ENCODE measurements at regions not wholly inside any gene's neighbourhood (a gene's known extent, or its start where the extent isn't known, plus 50 kb on each side); places are given as distances from the start of the nearest gene placed in this dataset.

- no peak for DNase-seq (ENCODE audit: low spot score)
- CTCF ChIA-PET, result no interaction called here
- Mint-ChIP-seq H3K27ac (no peak overlapping the region), H3K9me3 (no peaks in the 10 kb centered on the region), H3K4me1 (no peaks in the 10 kb centered on the region), H3K27me3 (ENCODE audit: low read depth) (no peaks in the 10 kb centered on the region), H3K36me3 (no peaks in the 10 kb centered on the region), H3K4me3 (no peak overlapping the region)
- ATAC-seq, result no peak
- POLR2A ChIA-PET, result no interaction called here
- TF ChIP-seq MLX (CRISPR knock-in tag; IDR thresholded peaks at IDR 0.05) (no peak), FOXP1 (CRISPR knock-in tag; IDR thresholded peaks at IDR 0.05; ENCODE audit: borderline replicate concordance) (no peak), TEAD1 (CRISPR knock-in tag; IDR thresholded peaks at IDR 0.05) (no peak)
- TF ChIP-seq, protein P1, sequence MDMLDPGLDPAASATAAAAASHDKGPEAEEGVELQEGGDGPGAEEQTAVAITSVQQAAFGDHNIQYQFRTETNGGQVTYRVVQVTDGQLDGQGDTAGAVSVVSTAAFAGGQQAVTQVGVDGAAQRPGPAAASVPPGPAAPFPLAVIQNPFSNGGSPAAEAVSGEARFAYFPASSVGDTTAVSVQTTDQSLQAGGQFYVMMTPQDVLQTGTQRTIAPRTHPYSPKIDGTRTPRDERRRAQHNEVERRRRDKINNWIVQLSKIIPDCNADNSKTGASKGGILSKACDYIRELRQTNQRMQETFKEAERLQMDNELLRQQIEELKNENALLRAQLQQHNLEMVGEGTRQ (CRISPR knock-in tag; IDR thresholded peaks at IDR 0.05), result no peak
These were observed 60.3 kb downstream of the SEC61B start for GRCh38 chr9:99282406-99282805.

DNA sequence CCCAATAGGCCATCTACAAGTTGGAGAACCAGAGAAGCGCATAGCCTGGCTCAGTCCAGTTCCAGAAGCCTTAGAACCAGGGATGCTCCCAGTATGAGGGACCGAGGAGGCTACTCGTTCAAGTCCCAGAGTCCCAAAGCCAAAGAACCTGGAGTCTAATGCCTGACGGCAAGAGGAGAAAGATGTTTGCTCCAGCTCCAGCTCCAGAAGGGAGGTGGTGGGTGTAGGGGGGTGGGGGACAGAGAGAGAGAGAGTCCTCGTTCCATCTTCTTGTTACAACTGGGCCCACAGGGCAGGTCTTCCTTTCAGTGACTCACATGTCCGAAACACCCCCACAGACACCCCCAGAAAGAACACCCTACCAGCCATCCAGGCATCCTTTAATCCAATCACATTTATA lies 63.9 kb downstream of the SEC61B start:
- TF ChIP-seq FOXJ3 (CRISPR knock-in tag; IDR thresholded peaks at IDR 0.05; ENCODE audit: borderline replicate concordance), result no peak
- no peak for TF ChIP-seq ELF4 (CRISPR knock-in tag; IDR thresholded peaks at IDR 0.05; ENCODE audit: low read depth)
- no peak for TF ChIP-seq ZBTB21 (CRISPR knock-in tag; IDR thresholded peaks at IDR 0.05; ENCODE audit: borderline replicate concordance)
- TF ChIP-seq, protein P2, sequence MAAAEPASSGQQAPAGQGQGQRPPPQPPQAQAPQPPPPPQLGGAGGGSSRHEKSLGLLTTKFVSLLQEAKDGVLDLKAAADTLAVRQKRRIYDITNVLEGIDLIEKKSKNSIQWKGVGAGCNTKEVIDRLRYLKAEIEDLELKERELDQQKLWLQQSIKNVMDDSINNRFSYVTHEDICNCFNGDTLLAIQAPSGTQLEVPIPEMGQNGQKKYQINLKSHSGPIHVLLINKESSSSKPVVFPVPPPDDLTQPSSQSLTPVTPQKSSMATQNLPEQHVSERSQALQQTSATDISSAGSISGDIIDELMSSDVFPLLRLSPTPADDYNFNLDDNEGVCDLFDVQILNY (CRISPR knock-in tag; IDR thresholded peaks at IDR 0.05), result no peak
- TF ChIP-seq, protein P3, sequence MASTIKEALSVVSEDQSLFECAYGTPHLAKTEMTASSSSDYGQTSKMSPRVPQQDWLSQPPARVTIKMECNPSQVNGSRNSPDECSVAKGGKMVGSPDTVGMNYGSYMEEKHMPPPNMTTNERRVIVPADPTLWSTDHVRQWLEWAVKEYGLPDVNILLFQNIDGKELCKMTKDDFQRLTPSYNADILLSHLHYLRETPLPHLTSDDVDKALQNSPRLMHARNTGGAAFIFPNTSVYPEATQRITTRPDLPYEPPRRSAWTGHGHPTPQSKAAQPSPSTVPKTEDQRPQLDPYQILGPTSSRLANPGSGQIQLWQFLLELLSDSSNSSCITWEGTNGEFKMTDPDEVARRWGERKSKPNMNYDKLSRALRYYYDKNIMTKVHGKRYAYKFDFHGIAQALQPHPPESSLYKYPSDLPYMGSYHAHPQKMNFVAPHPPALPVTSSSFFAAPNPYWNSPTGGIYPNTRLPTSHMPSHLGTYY (CRISPR knock-in tag; IDR thresholded peaks at IDR 0.05), result no peak
- TF ChIP-seq ZNF423 (CRISPR knock-in tag; IDR thresholded peaks at IDR 0.05), result no peak
- no peak for TF ChIP-seq RELA (CRISPR knock-in tag; IDR thresholded peaks at IDR 0.05; ENCODE audit: borderline replicate concordance)
- TF ChIP-seq ATF3 (CRISPR knock-in tag; conservative IDR thresholded peaks at IDR 0.05), result no peak
- TF ChIP-seq CTCF (IDR thresholded peaks at IDR 0.05), result no peak
- no peak for TF ChIP-seq TCF7 (CRISPR knock-in tag; IDR thresholded peaks at IDR 0.05; ENCODE audit: low read depth)
- TF ChIP-seq GTF2I (CRISPR knock-in tag; conservative IDR thresholded peaks at IDR 0.05), result no peak
- TF ChIP-seq ZNF317 (CRISPR knock-in tag; IDR thresholded peaks at IDR 0.05; ENCODE audit: borderline replicate concordance, low read depth), result no peak
- TF ChIP-seq ZBTB43 (CRISPR knock-in tag; IDR thresholded peaks at IDR 0.05), result no peak
- H3K4me1 Mint-ChIP-seq, result no peaks in the 10 kb centered on the region
- H3K36me3 Mint-ChIP-seq, result peaks cover 2% of the 10 kb centered on the region; the same call in 1 of the 2 replicates
- ChIA-PET CTCF (no interaction called here), POLR2A (no interaction called here)
- ATAC-seq (no peak), DNase-seq (ENCODE audit: low spot score) (no peak)
- peaks cover 6% of the 10 kb centered on the region for H3K9me3 Mint-ChIP-seq
- no peak overlapping the region for H3K27ac Mint-ChIP-seq
- no peaks in the 10 kb centered on the region for H3K27me3 Mint-ChIP-seq (ENCODE audit: low read depth)
- no peak overlapping the region for H3K4me3 Mint-ChIP-seq

Data from WTC11 (cell line).